ENCODE measurements at regions not wholly inside any gene's neighbourhood (a gene's known extent, or its start where the extent isn't known, plus 50 kb on each side); places are given as distances from the start of the nearest gene placed in this dataset.

- CTCF ChIA-PET, result no interaction called here
- POLR2A ChIA-PET, result no interaction called here
- no peak overlapping the region for H3K27ac Mint-ChIP-seq (ENCODE audit: unreplicated experiment)
These were observed 118.2 kb upstream of the C7orf33 start for GRCh38 chr7:148472406-148472805.

GRCh38 chr7:148473703-148474480 lies 116.7 kb upstream of the C7orf33 start:
- H3K4me3 ChIP-seq (ENCODE audit: low read depth, low read length), result no peak overlapping the region
- TF ChIP-seq CTCF (IDR thresholded peaks at IDR 0.05; ENCODE audit: insufficient read depth in 1 of 2, low read depth in 1 of 2, low read length in 1 of 2, severe bottlenecking in 1 of 2, unreplicated experiment in 1 of 2), result no peak
- H3K27me3 ChIP-seq (replicated peaks; ENCODE audit: control insufficient read depth, insufficient read depth, low read length), result no peaks in the 10 kb centered on the region
- H3K9me3 Mint-ChIP-seq (ENCODE audit: unreplicated experiment), result no peaks in the 10 kb centered on the region
- no peak overlapping the region for H3K4me3 Mint-ChIP-seq (ENCODE audit: unreplicated experiment)
- no TSS peak for BruUV-seq (replicated peaks)
- CTCF ChIA-PET, result interaction anchor here (0.5 kb wide), 1 partner anchor 215 kb away, joined by 5 read pairs; no protein-coding TSS in a partner anchor
- H3K36me3 ChIP-seq (ENCODE audit: control insufficient read depth, insufficient read depth, low read length), result no peaks in the 10 kb centered on the region
- POLR2A ChIA-PET, result no interaction called here
- no peak overlapping the region for H3K27ac Mint-ChIP-seq (ENCODE audit: unreplicated experiment)
- DNase-seq, result no peak
- peaks cover 6% of the 10 kb centered on the region for H3K4me1 Mint-ChIP-seq (ENCODE audit: low read depth, unreplicated experiment)
- H3K27me3 Mint-ChIP-seq (ENCODE audit: insufficient read depth, unreplicated experiment), result no peaks in the 10 kb centered on the region
- intact Hi-C loops (cut with micrococcal nuclease; ENCODE audit: unreplicated experiment), result no loop called here
- H3K4me1 ChIP-seq, result no peaks in the 10 kb centered on the region
- H3K36me3 Mint-ChIP-seq (ENCODE audit: insufficient read depth, unreplicated experiment), result no peaks in the 10 kb centered on the region
- no peaks in the 10 kb centered on the region for H3K9me3 ChIP-seq

More at GRCh38 chr7:148472406-148472805, 118.2 kb upstream of the C7orf33 start:
- H3K36me3 ChIP-seq (ENCODE audit: control insufficient read depth, insufficient read depth, low read length), result no peaks in the 10 kb centered on the region
- no peaks in the 10 kb centered on the region for H3K4me1 ChIP-seq
- no peaks in the 10 kb centered on the region for H3K27me3 Mint-ChIP-seq (ENCODE audit: insufficient read depth, unreplicated experiment)
- H3K9me3 Mint-ChIP-seq (ENCODE audit: unreplicated experiment), result no peaks in the 10 kb centered on the region
- intact Hi-C loops (cut with micrococcal nuclease; ENCODE audit: unreplicated experiment), result no loop called here
- H3K4me1 Mint-ChIP-seq (ENCODE audit: low read depth, unreplicated experiment), result peaks cover 6% of the 10 kb centered on the region
- H3K9me3 ChIP-seq, result no peaks in the 10 kb centered on the region
- H3K4me3 Mint-ChIP-seq (ENCODE audit: unreplicated experiment), result no peak overlapping the region
- no peak for TF ChIP-seq CTCF (IDR thresholded peaks at IDR 0.05; ENCODE audit: insufficient read depth in 1 of 2, low read depth in 1 of 2, low read length in 1 of 2, severe bottlenecking in 1 of 2, unreplicated experiment in 1 of 2)
- no TSS peak for BruUV-seq (replicated peaks)
- H3K4me3 ChIP-seq (ENCODE audit: low read depth, low read length), result no peak overlapping the region
- no peaks in the 10 kb centered on the region for H3K36me3 Mint-ChIP-seq (ENCODE audit: insufficient read depth, unreplicated experiment)
- H3K27me3 ChIP-seq (replicated peaks; ENCODE audit: control insufficient read depth, insufficient read depth, low read length), result no peaks in the 10 kb centered on the region
- no peak for DNase-seq

- CTCF ChIA-PET, result no interaction called here
- Mint-ChIP-seq H3K4me3 (ENCODE audit: unreplicated experiment) (no peak overlapping the region), H3K4me1 (ENCODE audit: low read depth, unreplicated experiment) (peaks cover 11% of the 10 kb centered on the region), H3K36me3 (ENCODE audit: insufficient read depth, unreplicated experiment) (no peaks in the 10 kb centered on the region), H3K27me3 (ENCODE audit: insufficient read depth, unreplicated experiment) (no peaks in the 10 kb centered on the region), H3K27ac (ENCODE audit: unreplicated experiment) (no peak overlapping the region), H3K9me3 (ENCODE audit: unreplicated experiment) (no peaks in the 10 kb centered on the region)
- H3K4me3 ChIP-seq (ENCODE audit: low read depth, low read length), result no peak overlapping the region
- no peaks in the 10 kb centered on the region for H3K9me3 ChIP-seq
- BruUV-seq (replicated peaks), result no TSS peak
- no peak for DNase-seq
- no peaks in the 10 kb centered on the region for H3K36me3 ChIP-seq (ENCODE audit: control insufficient read depth, insufficient read depth, low read length)
- TF ChIP-seq CTCF (IDR thresholded peaks at IDR 0.05; ENCODE audit: insufficient read depth in 1 of 2, low read depth in 1 of 2, low read length in 1 of 2, severe bottlenecking in 1 of 2, unreplicated experiment in 1 of 2), result no peak
- H3K27me3 ChIP-seq (replicated peaks; ENCODE audit: control insufficient read depth, insufficient read depth, low read length), result no peaks in the 10 kb centered on the region
- POLR2A ChIA-PET, result no interaction called here
- intact Hi-C loops (cut with micrococcal nuclease; ENCODE audit: unreplicated experiment), result no loop called here
- no peaks in the 10 kb centered on the region for H3K4me1 ChIP-seq
These were observed 116.0 kb upstream of the C7orf33 start for GRCh38 chr7:148474481-148475025.

Data from Caco-2 (cell line).